ENCODE measurements at regions not wholly inside any gene's neighbourhood (a gene's known extent, or its start where the extent isn't known, plus 50 kb on each side); places are given as distances from the start of the nearest gene placed in this dataset.
"Not testable (repeated sequence)": the region's sequence is repeated elsewhere in the genome, so short reads cannot be mapped to it uniquely, and the experiment has no call there.

DNA sequence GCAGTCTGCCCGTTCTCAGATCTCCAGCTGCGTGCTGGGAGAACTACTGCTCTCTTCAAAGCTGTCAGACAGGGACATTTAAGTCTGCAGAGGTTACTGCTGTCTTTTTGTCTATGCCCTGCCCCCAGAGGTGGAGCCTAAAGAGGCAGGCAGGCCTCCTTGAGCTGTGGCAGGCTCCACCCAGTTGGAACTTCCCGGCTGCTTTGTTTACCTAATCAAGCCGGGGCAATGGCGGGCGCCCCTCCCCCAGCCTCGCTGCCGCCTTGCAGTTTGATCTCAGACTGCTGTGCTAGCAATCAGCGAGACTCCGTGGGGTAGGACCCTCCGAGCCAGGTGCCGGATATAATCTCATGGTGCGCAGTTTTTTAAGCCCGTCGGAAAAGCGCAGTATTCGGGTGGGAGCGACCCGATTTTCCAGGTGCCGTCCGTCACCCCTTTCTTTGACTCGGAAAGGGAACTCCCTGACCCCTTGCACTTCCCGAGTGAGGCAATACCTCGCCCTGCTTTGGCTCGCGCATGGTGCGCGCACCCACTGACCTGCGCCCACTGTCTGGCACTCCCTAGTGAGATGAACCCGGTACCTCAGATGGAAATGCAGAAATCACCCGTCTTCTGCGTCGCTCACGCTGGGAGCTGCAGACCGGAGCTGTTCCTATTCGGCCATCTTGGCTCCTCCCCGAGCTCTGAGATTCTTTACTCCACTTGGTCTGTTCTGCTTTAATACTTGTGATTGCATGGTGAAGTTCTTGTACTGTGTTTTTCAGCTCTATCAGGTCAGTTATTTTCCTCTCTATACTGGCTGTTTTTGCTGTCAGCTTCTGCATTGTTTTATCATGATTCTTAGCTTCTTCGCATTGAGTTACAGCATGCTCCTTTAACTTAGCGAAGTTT is 148.9 kb upstream of the TPRG1 start:
- not testable (repeated sequence) for H3K4me1 ChIP-seq (ENCODE audit: control insufficient read depth, insufficient read depth, low read length); H3K27me3 ChIP-seq (ENCODE audit: control insufficient read depth, insufficient read depth, low read length); H3K36me3 ChIP-seq (ENCODE audit: insufficient read depth, low read length); H3K9me3 ChIP-seq (replicated peaks; ENCODE audit: low read length); H3K4me2 ChIP-seq (ENCODE audit: low read length); H3K9ac ChIP-seq (ENCODE audit: low read depth, low read length); H3K4me3 ChIP-seq (ENCODE audit: low read length)

GRCh38 chr3:189025866-189026265 is 145.9 kb upstream of the TPRG1 start:
- Histone ChIP-seq H3K4me3 (ENCODE audit: low read length) (no peak overlapping the region), H3K4me1 (ENCODE audit: control insufficient read depth, insufficient read depth, low read length) (no peaks in the 10 kb centered on the region), H3K4me2 (ENCODE audit: low read length) (no peak overlapping the region), H3K9ac (ENCODE audit: low read depth, low read length) (no peak overlapping the region), H3K27me3 (ENCODE audit: control insufficient read depth, insufficient read depth, low read length) (no peaks in the 10 kb centered on the region), H3K9me3 (replicated peaks; ENCODE audit: low read length) (no peaks in the 10 kb centered on the region), H3K36me3 (ENCODE audit: insufficient read depth, low read length) (no peaks in the 10 kb centered on the region)

DNA sequence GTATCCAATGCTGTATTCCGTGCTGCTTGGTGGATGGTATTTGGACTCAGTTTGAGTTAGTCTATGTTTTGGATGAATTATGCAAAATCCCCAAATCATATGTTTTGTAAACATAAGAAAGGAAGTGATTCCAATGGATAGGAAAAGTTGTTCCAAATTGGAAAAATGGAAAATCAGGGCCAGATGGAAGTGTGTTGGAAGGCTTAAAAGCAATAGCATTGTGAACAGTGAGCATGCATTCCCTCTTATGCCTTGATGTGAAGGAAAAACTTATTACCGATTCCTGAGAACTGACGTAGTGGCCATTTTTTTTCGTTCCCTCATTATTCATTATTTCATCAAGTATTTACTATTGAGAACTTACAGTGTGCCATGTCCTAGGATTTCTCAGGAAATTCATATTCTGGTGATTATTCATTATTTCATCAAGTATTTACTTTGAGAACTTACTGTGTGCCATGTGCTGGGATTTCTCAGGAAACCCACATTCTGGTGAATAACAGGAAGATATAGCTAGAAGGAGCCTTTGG is 144.1 kb upstream of the TPRG1 start:
- Histone ChIP-seq H3K9me3 (replicated peaks; ENCODE audit: low read length) (no peaks in the 10 kb centered on the region), H3K4me3 (ENCODE audit: low read length) (no peak overlapping the region), H3K4me1 (ENCODE audit: control insufficient read depth, insufficient read depth, low read length) (no peaks in the 10 kb centered on the region), H3K4me2 (ENCODE audit: low read length) (no peak overlapping the region), H3K36me3 (ENCODE audit: insufficient read depth, low read length) (no peaks in the 10 kb centered on the region), H3K27me3 (ENCODE audit: control insufficient read depth, insufficient read depth, low read length) (no peaks in the 10 kb centered on the region), H3K9ac (ENCODE audit: low read depth, low read length) (no peak overlapping the region)

- Histone ChIP-seq H3K4me1 (ENCODE audit: control insufficient read depth, insufficient read depth, low read length) (peaks cover 4% of the 10 kb centered on the region), H3K4me2 (ENCODE audit: low read length) (no peak overlapping the region), H3K9ac (ENCODE audit: low read depth, low read length) (no peak overlapping the region), H3K4me3 (ENCODE audit: low read length) (no peak overlapping the region), H3K9me3 (replicated peaks; ENCODE audit: low read length) (no peaks in the 10 kb centered on the region), H3K36me3 (ENCODE audit: insufficient read depth, low read length) (no peaks in the 10 kb centered on the region), H3K27me3 (ENCODE audit: control insufficient read depth, insufficient read depth, low read length) (no peaks in the 10 kb centered on the region)
Observed at GRCh38 chr3:189038773-189039745, 132.7 kb upstream of the TPRG1 start.

DNA sequence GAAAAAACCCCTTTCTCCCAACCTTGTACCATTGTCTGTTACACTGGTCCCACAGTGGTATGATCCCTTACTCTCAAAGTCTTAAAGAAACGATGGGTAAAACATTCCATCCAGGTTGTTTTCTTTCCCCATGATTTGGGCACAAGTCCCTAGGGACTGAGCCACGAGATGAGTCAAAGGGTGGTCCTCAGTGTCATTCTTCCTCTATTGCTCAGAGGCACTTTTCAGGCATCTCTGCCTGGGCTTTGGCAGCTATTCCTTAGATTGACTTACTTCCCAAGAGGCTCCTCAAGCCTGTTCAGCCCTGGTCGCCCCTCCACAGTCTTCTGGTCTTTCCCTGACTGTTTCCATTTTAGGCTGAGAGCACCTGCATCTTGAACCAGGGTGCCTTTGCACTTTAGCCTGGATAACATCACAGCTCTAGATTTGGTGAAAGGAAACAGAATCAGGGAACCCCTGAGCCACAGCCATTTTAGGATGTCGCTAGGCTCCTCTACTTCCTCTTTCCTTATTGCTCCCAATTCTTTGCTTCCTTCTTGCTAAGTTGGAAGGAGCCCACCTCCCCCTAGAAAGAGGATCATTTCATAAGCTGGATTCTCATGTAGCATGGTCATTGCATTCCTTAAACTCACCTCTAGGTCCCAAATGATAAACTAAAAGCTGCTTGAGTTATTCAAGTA is 131.0 kb upstream of the TPRG1 start:
- Histone ChIP-seq H3K27me3 (ENCODE audit: control insufficient read depth, insufficient read depth, low read length) (no peaks in the 10 kb centered on the region), H3K4me3 (ENCODE audit: low read length) (no peak overlapping the region), H3K9ac (ENCODE audit: low read depth, low read length) (no peak overlapping the region), H3K4me1 (ENCODE audit: control insufficient read depth, insufficient read depth, low read length) (peaks cover 4% of the 10 kb centered on the region), H3K36me3 (ENCODE audit: insufficient read depth, low read length) (no peaks in the 10 kb centered on the region), H3K4me2 (ENCODE audit: low read length) (no peak overlapping the region), H3K9me3 (replicated peaks; ENCODE audit: low read length) (no peaks in the 10 kb centered on the region)

- no peak overlapping the region for H3K4me3 ChIP-seq (ENCODE audit: low read length)
- H3K4me1 ChIP-seq (ENCODE audit: control insufficient read depth, insufficient read depth, low read length) = peaks cover 4% of the 10 kb centered on the region
- H3K9me3 ChIP-seq (replicated peaks; ENCODE audit: low read length) = no peaks in the 10 kb centered on the region
- H3K36me3 ChIP-seq (ENCODE audit: insufficient read depth, low read length) = no peaks in the 10 kb centered on the region
- H3K27me3 ChIP-seq (ENCODE audit: control insufficient read depth, insufficient read depth, low read length) = no peaks in the 10 kb centered on the region
- H3K4me2 ChIP-seq (ENCODE audit: low read length) = no peak overlapping the region
- no peak overlapping the region for H3K9ac ChIP-seq (ENCODE audit: low read depth, low read length)
Observed at GRCh38 chr3:189041482-189042090, 130.2 kb upstream of the TPRG1 start.

- Histone ChIP-seq H3K4me1 (ENCODE audit: control insufficient read depth, insufficient read depth, low read length) (peaks cover 4% of the 10 kb centered on the region), H3K9me3 (replicated peaks; ENCODE audit: low read length) (no peaks in the 10 kb centered on the region), H3K4me3 (ENCODE audit: low read length) (no peak overlapping the region), H3K9ac (ENCODE audit: low read depth, low read length) (no peak overlapping the region), H3K4me2 (ENCODE audit: low read length) (no peak overlapping the region), H3K27me3 (ENCODE audit: control insufficient read depth, insufficient read depth, low read length) (no peaks in the 10 kb centered on the region), H3K36me3 (ENCODE audit: insufficient read depth, low read length) (no peaks in the 10 kb centered on the region)
Observed at GRCh38 chr3:189042832-189043231, 128.9 kb upstream of the TPRG1 start.

DNA sequence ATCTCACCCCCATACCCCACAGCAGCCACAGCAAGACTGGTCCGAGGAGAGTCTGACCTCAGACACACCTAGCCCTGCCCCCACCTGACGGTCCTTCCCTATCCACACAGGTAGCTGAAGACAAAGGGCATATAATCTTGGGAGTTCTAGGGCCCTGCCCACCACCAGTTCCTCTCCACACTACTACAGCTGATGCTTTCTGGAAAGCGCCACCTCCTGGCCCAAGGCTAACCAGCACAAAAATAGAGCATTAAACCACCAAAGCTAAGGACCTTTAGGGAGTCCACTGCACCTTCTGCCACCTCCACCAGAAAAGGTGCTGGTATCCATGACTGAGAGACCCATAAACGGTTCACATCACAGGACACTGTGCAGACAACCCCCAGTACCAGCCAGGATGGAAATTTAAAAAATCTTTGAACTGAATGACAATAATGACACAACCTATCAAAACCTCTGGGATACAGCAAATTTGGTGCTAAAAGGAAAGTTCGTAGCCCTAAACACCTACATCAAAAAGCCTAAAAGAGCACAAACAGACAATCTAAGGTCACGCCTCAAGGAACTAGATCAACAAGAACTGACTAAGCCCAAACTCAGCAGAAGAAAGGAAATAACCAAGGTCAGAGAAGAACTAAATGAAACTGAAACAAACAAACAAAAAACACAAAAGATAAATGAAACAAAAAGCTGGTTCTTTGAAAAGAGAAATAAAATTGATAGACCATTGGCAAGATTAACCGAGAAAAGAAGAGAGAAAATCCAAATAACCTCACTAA is 122.1 kb upstream of the TPRG1 start:
- no peaks in the 10 kb centered on the region for H3K9me3 ChIP-seq (replicated peaks; ENCODE audit: low read length)
- no peaks in the 10 kb centered on the region for H3K36me3 ChIP-seq (ENCODE audit: insufficient read depth, low read length)
- H3K9ac ChIP-seq (ENCODE audit: low read depth, low read length) = no peak overlapping the region
- no peaks in the 10 kb centered on the region for H3K27me3 ChIP-seq (ENCODE audit: control insufficient read depth, insufficient read depth, low read length)
- H3K4me2 ChIP-seq (ENCODE audit: low read length) = no peak overlapping the region
- no peaks in the 10 kb centered on the region for H3K4me1 ChIP-seq (ENCODE audit: control insufficient read depth, insufficient read depth, low read length)
- H3K4me3 ChIP-seq (ENCODE audit: low read length) = no peak overlapping the region

DNA sequence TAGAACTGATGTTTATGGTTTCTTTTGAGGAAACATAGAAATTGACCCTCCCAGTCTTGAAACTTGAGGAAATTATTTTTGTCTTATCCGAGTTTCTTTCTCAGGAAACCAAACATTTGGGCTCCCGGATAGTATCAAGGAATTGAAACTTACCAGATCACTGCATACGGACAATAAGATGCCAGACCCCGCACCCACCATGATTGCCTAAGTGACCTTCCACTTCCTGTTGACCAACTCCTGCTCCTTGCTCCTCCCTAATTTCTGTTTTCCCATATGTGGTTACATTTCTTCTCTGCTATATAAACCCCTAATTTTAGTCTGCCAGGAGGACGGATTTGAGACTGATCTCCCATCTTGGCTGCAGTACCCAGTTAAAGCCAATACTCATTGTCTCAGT is 118.4 kb upstream of the TPRG1 start:
- H3K4me2 ChIP-seq (ENCODE audit: low read length) = no peak overlapping the region
- no peak overlapping the region for H3K4me3 ChIP-seq (ENCODE audit: low read length)
- H3K9ac ChIP-seq (ENCODE audit: low read depth, low read length) = no peak overlapping the region
- no peaks in the 10 kb centered on the region for H3K36me3 ChIP-seq (ENCODE audit: insufficient read depth, low read length)
- H3K4me1 ChIP-seq (ENCODE audit: control insufficient read depth, insufficient read depth, low read length) = no peaks in the 10 kb centered on the region
- no peaks in the 10 kb centered on the region for H3K9me3 ChIP-seq (replicated peaks; ENCODE audit: low read length)
- H3K27me3 ChIP-seq (ENCODE audit: control insufficient read depth, insufficient read depth, low read length) = no peaks in the 10 kb centered on the region

DNA sequence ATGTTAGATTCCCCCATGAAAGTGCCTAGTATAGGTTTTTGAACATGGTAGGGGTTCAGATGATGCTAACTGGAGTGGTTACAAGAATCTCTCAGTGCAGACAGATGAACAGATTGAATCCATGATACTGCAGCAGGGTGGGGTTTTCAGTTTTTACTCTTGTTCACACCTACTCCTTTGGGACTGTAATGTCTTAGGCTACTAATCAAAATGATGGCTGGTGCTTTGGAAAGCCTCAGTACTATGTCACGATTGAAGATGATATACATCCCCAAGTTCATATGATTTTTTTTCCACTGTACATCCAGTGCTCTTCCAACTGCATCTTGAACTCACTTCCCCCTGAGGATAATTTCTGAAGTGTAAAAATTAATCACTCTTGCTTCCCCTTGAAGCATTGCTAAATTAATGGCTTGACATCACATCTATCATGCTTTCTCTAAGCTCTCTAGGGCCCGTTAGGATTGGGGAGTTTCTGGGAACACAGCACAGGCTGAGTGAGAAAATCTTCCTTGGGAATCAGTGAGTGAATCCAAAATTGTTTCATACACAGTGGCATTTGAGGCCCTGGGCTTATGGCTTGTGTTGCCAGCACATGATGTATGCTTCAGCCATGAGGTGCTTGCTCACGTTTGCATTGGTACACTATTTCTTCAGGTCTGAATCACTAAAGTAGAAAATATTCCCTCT is 115.0 kb upstream of the TPRG1 start:
- Histone ChIP-seq H3K9ac (ENCODE audit: low read depth, low read length) (no peak overlapping the region), H3K27me3 (ENCODE audit: control insufficient read depth, insufficient read depth, low read length) (no peaks in the 10 kb centered on the region), H3K4me2 (ENCODE audit: low read length) (no peak overlapping the region), H3K36me3 (ENCODE audit: insufficient read depth, low read length) (no peaks in the 10 kb centered on the region), H3K9me3 (replicated peaks; ENCODE audit: low read length) (no peaks in the 10 kb centered on the region), H3K4me1 (ENCODE audit: control insufficient read depth, insufficient read depth, low read length) (no peaks in the 10 kb centered on the region), H3K4me3 (ENCODE audit: low read length) (no peak overlapping the region)

Measured in skeletal muscle satellite cell (primary cell).